Heart left ventricle (tissue), 16 donors: ENCODE measurements at regions not wholly inside any gene's neighbourhood (a gene's known extent, or its start where the extent isn't known, plus 50 kb on each side); places are given as distances from the start of the nearest gene placed in this dataset.

Experiments used
- ATAC-seq, 4 donors: fragments of 200-7000 bp; cut with Tn5 transposase; one replicate each; pipeline ENCODE4 v1.9.1; 2020 to 2022; ENCODE audit warnings: moderate library complexity in 4 of 4, mild to moderate bottlenecking in 3 of 4, moderate number of reproducible peaks in 1 of 4
- DNase-seq, 5 donors: peaks; one replicate each; pipeline ENCODE4 v3.0.0-alpha.2; 2020
- H3K27ac ChIP-seq, 12 donors: fragments of 200-600 bp; sonication (generic) in 4 of 12; one replicate each; pipeline versions ENCODE4 v1.5.0 to v1.8.0; 2016 to 2022; ENCODE audit warnings: mild to moderate bottlenecking in 2 of 12
- H3K27me3 ChIP-seq, 9 donors: fragments of 200-600 bp; sonication (generic) in 2 of 9; one replicate each; pipeline versions ENCODE4 v1.5.1 to v1.8.0; 2016 to 2022; ENCODE audit warnings: mild to moderate bottlenecking in 3 of 9
- H3K36me3 ChIP-seq, 9 donors: fragments of 200-600 bp; sonication (generic) in 2 of 9; one replicate each; pipeline versions ENCODE4 v1.5.0 to v1.8.0; 2018 to 2022; ENCODE audit warnings: mild to moderate bottlenecking in 2 of 9
- H3K4me1 ChIP-seq, 12 donors: fragments of 200-600 bp; sonication (generic) in 4 of 12; one replicate each; pipeline versions ENCODE4 v1.5.0 to v1.8.0; 2016 to 2022; ENCODE audit warnings: mild to moderate bottlenecking in 3 of 12
- H3K4me3 ChIP-seq, 12 donors: fragments of 200-600 bp; sonication (generic) in 4 of 12; one replicate each; pipeline versions ENCODE4 v1.5.0 to v1.8.0; 2017 to 2022; ENCODE audit warnings: mild to moderate bottlenecking in 9 of 12, moderate library complexity in 4 of 12
- H3K9me3 ChIP-seq, 12 donors: fragments of 200-600 bp; sonication (generic) in 4 of 12; one replicate each; pipeline versions ENCODE4 v1.5.0 to v1.8.0; 2016 to 2022; ENCODE audit warnings: mild to moderate bottlenecking in 1 of 12
- POLR2A ChIP-seq, 2 donors: fragments of 450-650 bp; IDR thresholded peaks; one replicate each; pipeline ENCODE4 v1.6.1; 2017; ENCODE audit warnings: antibody characterized with exemption in 2 of 2, mild to moderate bottlenecking in 2 of 2, moderate library complexity in 2 of 2
- WGBS, 4 donors: extraction: QIAGEN DNeasy Blood & Tissue Kit in 2 of 4; methylation state at CpG; one replicate each; pipeline versions ENCODE4 v1.1.5 to v1.1.7; 2013 to 2018; 5-methylcytosine and 5-hydroxymethylcytosine counted together
- intact Hi-C, 10 donors: fragments of 100-400 bp; cut with DNase I; formaldehyde crosslinking; loops; one replicate each; pipeline versions ENCODE4 v1.11.1 to v1.14.2; 2022
- TF ChIP-seq, protein P1 (sequence below), 12 donors: fragments of 200-600 bp; sonication (generic) in 4 of 12; IDR thresholded peaks; one replicate each; pipeline versions ENCODE4 v1.5.0 to v1.8.0; 2018 to 2022; ENCODE audit warnings: antibody characterized with exemption in 12 of 12, mild to moderate bottlenecking in 5 of 12
- donor health status: ischemic (EF 13 %, LVEDD 7.1; RV severe dilation, severe dysfunction).
- donor health status: healthy with polysubstance abuse.
- donor health status: DM: no; HTN: yes; CAD: no.
- donor health status: DM: no; HTN: no; CAD: no.
- donor health status: ischemic (EF 25% LVEDD 6.9; RV normal size, moderate dysfunction).
- donor health status: ischemic (EF 25% LVEDD 5.7; RV mildly dilated, moderate dysfunction).
- donor health status: healthy.
- donor health status: DM: yes; HTN: yes; CAD: no.
- donor health status: ischemic (EF 35%, LVEDD 5.7; RV mildly dilated, moderate dysfunction).
- donor health status: nonischemic (EF 11% LVEDD 7.7; RV severe dilation, severe dysfunction).
- donor health status: DM: yes; HTN: yes; CAD: no.
- donor health status: PGD.
- donor health status: ischemic (EF 29% LVEDD 5.4; RV normal size, mild dysfunction).
- donor health status: nonischemic (EF 23%, LVEDD 6.1; RV moderate dilation, normal function).

DNA sequence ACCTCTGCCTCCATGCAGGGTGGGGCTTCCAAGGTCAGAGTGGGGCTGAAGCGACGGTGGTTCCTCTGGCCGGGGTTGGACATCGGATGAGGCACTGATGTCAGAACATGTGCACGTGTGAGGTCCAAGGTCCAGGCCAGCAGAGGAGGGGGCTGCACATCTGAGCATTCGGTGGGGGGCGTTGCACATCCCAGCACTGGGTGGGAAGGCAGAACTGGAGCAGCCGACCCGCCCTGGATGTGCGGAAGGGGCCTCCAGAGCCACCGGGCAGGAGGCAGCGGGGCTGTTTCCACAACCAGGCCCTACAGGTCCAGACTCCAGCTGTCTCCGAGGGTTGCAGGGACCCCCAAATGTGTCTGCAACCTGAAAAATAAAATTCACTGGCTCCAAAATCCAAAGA lies 271.0 kb downstream of the CTTN start:
- Histone ChIP-seq H3K4me3 (no peak overlapping the region), H3K27me3 (peaks cover 0 to 52% (median 12%) of the 10 kb centered on the region in 9 donors), H3K27ac (no peak overlapping the region), H3K36me3 (no peaks in the 10 kb centered on the region), H3K9me3 (no peaks in the 10 kb centered on the region), H3K4me1 (no peaks in the 10 kb centered on the region)
- intact Hi-C loops: no loop called here
- ATAC-seq (no peak), DNase-seq (no peak)
- TF ChIP-seq, protein P1, sequence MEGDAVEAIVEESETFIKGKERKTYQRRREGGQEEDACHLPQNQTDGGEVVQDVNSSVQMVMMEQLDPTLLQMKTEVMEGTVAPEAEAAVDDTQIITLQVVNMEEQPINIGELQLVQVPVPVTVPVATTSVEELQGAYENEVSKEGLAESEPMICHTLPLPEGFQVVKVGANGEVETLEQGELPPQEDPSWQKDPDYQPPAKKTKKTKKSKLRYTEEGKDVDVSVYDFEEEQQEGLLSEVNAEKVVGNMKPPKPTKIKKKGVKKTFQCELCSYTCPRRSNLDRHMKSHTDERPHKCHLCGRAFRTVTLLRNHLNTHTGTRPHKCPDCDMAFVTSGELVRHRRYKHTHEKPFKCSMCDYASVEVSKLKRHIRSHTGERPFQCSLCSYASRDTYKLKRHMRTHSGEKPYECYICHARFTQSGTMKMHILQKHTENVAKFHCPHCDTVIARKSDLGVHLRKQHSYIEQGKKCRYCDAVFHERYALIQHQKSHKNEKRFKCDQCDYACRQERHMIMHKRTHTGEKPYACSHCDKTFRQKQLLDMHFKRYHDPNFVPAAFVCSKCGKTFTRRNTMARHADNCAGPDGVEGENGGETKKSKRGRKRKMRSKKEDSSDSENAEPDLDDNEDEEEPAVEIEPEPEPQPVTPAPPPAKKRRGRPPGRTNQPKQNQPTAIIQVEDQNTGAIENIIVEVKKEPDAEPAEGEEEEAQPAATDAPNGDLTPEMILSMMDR (IDR thresholded peaks at IDR 0.05): no peak
- no peak for TF ChIP-seq POLR2A (IDR thresholded peaks at IDR 0.05)
- WGBS, 4 donors: 83 to 92% (median 89%) methylated on average over 13 of the region's 13 CpGs

GRCh38 chr11:70669871-70670675 lies 271.7 kb downstream of the CTTN start:
- intact Hi-C loops: no loop called here
- H3K4me3 ChIP-seq: no peak overlapping the region
- DNase-seq: no peak
- no peak for ATAC-seq
- H3K36me3 ChIP-seq: no peaks in the 10 kb centered on the region
- H3K9me3 ChIP-seq: no peaks in the 10 kb centered on the region
- no peak overlapping the region for H3K27ac ChIP-seq
- TF ChIP-seq, protein P1 (IDR thresholded peaks at IDR 0.05): no peak
- no peak for TF ChIP-seq POLR2A (IDR thresholded peaks at IDR 0.05)
- peaks cover 0 to 45% (median 12%) of the 10 kb centered on the region in 9 donors for H3K27me3 ChIP-seq
- H3K4me1 ChIP-seq: no peaks in the 10 kb centered on the region
- WGBS, 4 donors: 63 to 73% (median 69%) methylated on average over 22 to 25 of the region's 25 CpGs

- ATAC-seq: no peak
These were observed 272.3 kb downstream of the CTTN start for GRCh38 chr11:70670676-70671034.

GRCh38 chr11:70671083-70671482 lies 272.8 kb downstream of the CTTN start:
- Histone ChIP-seq H3K4me1 (no peaks in the 10 kb centered on the region), H3K9me3 (no peaks in the 10 kb centered on the region), H3K27me3 (peaks cover 0 to 35% (median 8%) of the 10 kb centered on the region in 9 donors), H3K36me3 (no peaks in the 10 kb centered on the region), H3K4me3 (no peak overlapping the region), H3K27ac (no peak overlapping the region)
- DNase-seq (no peak), ATAC-seq (no peak)
- intact Hi-C loops: no loop called here
- TF ChIP-seq, protein P1 (IDR thresholded peaks at IDR 0.05): no peak
- TF ChIP-seq POLR2A (IDR thresholded peaks at IDR 0.05): no peak
- 8 to 17% (median 12%) methylated on average over 12 to 19 of the region's 19 CpGs for WGBS, 4 donors

More at GRCh38 chr11:70670676-70671034, 272.3 kb downstream of the CTTN start:
- intact Hi-C loops: no loop called here
- no peak overlapping the region for H3K27ac ChIP-seq
- WGBS, 4 donors: 70 to 83% (median 76%) methylated on average over 12 to 15 of the region's 15 CpGs
- H3K4me1 ChIP-seq: no peaks in the 10 kb centered on the region
- peaks cover 0 to 39% (median 11%) of the 10 kb centered on the region in 9 donors for H3K27me3 ChIP-seq
- H3K9me3 ChIP-seq: no peaks in the 10 kb centered on the region
- DNase-seq: no peak
- no peaks in the 10 kb centered on the region for H3K36me3 ChIP-seq
- TF ChIP-seq POLR2A (IDR thresholded peaks at IDR 0.05): no peak
- TF ChIP-seq, protein P1 (IDR thresholded peaks at IDR 0.05): no peak
- no peak overlapping the region for H3K4me3 ChIP-seq
